GM12878 (cell line): ENCODE measurements at regions not wholly inside any gene's neighbourhood (a gene's known extent, or its start where the extent isn't known, plus 50 kb on each side); places are given as distances from the start of the nearest gene placed in this dataset.

ENCODE experiments used
- ATAC-seq: fragments of 200-7000 bp; cut with Tn5 transposase; 3 replicates; pipeline ENCODE4 v1.9.1; 2020; ENCODE audit warnings: mild to moderate bottlenecking, moderate library complexity
- BruUV-seq: library from RNA; stranded (reverse); fragments of 400-500 nt; replicated peaks from 2 replicates; lab custom pipeline; 2021; lab: Mats Ljungman, UMichigan
- CTCF ChIA-PET: fragments of 300-600 bp; sonication (Branson Sonifier 250); formaldehyde crosslinking; extraction: SDS; loops from one replicate; lab custom pipeline; 2021; ENCODE audit warnings: inconsistent platforms; lab: Yijun Ruan, JAX
- POLR2A ChIA-PET: fragments of 350-600 bp; formaldehyde crosslinking; extraction: SDS; loops from one replicate; lab custom pipeline; 2021; ENCODE audit warnings: inconsistent platforms; lab: Charles Lee
- RAD21 ChIA-PET: fragments of 300-600 bp; sonication (Branson Sonifier 250); formaldehyde crosslinking; loops from one replicate; lab custom pipeline; 2023; ENCODE audit warnings: antibody characterized with exemption; ENCODE audit not compliant: unreplicated experiment; lab: Charles Lee
- SMC1A ChIA-PET: fragments of 300-600 bp; sonication (Branson Sonifier 250); formaldehyde crosslinking; loops from one replicate; lab custom pipeline; 2023; ENCODE audit not compliant: unreplicated experiment, uncharacterized antibody; lab: Charles Lee
- DNase-seq: peaks from one replicate; pipeline ENCODE4 v3.0.0-alpha.2; 2011; ENCODE audit warnings: low read depth, low spot score
- FAIRE-seq: peaks from 3 replicates; lab custom pipeline; 2011; peaks lifted over from hg19 to GRCh38; lab: Jason Lieb, UNC
- H2AFZ ChIP-seq: 2 replicates; pipeline ENCODE4 v1.6.0; 2011; ENCODE audit warnings: low read depth, low read length, control low read depth; ENCODE audit not compliant: control insufficient read depth
- H3K27ac ChIP-seq: 2 replicates; pipeline ENCODE4 v1.5.1; 2011; ENCODE audit warnings: control low read depth; ENCODE audit not compliant: control insufficient read depth, insufficient read depth
- H3K27me3 ChIP-seq, 2 experiments: replicated peaks in 1 of 2; 2 replicates each; pipeline versions ENCODE4 v1.6.0 to v1.6.1; 2011; ENCODE audit warnings: low read length in 1 of 2; ENCODE audit not compliant: control insufficient read depth in 2 of 2, insufficient read depth in 2 of 2
- H3K36me3 ChIP-seq, 2 experiments: 2 replicates each; pipeline ENCODE4 v1.5.1; 2011; ENCODE audit warnings: low read length in 1 of 2; ENCODE audit not compliant: control insufficient read depth in 2 of 2, insufficient read depth in 2 of 2
- H3K4me1 ChIP-seq: 2 replicates; pipeline ENCODE4 v1.6.1; 2011; ENCODE audit warnings: mild to moderate bottlenecking, low read length, moderate library complexity, mixed read lengths; ENCODE audit not compliant: control insufficient read depth, insufficient read depth
- H3K4me2 ChIP-seq: 2 replicates; pipeline ENCODE4 v1.6.0; 2011; ENCODE audit warnings: control low read depth; ENCODE audit not compliant: control insufficient read depth, insufficient read depth
- H3K4me3 ChIP-seq: fragments of 200-600 bp; sonication (generic); 2 replicates; pipeline ENCODE4 v1.5.1; 2016
- H3K79me2 ChIP-seq: 2 replicates; pipeline ENCODE4 v1.6.0; 2011; ENCODE audit warnings: low read length; ENCODE audit not compliant: control insufficient read depth, insufficient read depth
- H3K9ac ChIP-seq: 2 replicates; pipeline ENCODE4 v1.8.0; 2011; ENCODE audit warnings: low read length, control low read depth, mixed read lengths; ENCODE audit not compliant: control insufficient read depth, insufficient read depth
- H3K9me3 ChIP-seq: replicated peaks from 3 replicates; pipeline ENCODE4 v1.5.1; 2011; ENCODE audit warnings: mild to moderate bottlenecking, low read length; ENCODE audit not compliant: control insufficient read depth, insufficient read depth
- H4K20me1 ChIP-seq: 2 replicates; pipeline ENCODE4 v1.6.0; 2011; ENCODE audit not compliant: control insufficient read depth, insufficient read depth
- CBFB ChIP-seq: IDR thresholded peaks from 2 replicates; pipeline ENCODE4 v1.6.1; 2016; ENCODE audit warnings: antibody characterized with exemption, low read depth
- CHD1 ChIP-seq: IDR thresholded peaks from 2 replicates; pipeline ENCODE4 v1.6.1; 2012; ENCODE audit warnings: low read depth, low read length, improper control_type of control experiment
- GATAD2B ChIP-seq: fragments of 450-650 bp; conservative IDR thresholded peaks from 2 replicates; pipeline ENCODE4 v1.6.1; 2017; ENCODE audit warnings: low read depth, mild to moderate bottlenecking, moderate library complexity
- HDAC2 ChIP-seq: fragments of 200-600 bp; sonication (generic); IDR thresholded peaks from 2 replicates; pipeline ENCODE4 v1.6.1; 2017
- KAT2A ChIP-seq: conservative IDR thresholded peaks from 2 replicates; pipeline ENCODE4 v1.6.1; 2011; ENCODE audit warnings: low read depth, low read length; ENCODE audit not compliant: control insufficient read depth
- SMARCA5 ChIP-seq: fragments of 450-650 bp; IDR thresholded peaks from 2 replicates; pipeline ENCODE4 v1.6.1; 2017; ENCODE audit warnings: mild to moderate bottlenecking
- TAF1 ChIP-seq: IDR thresholded peaks from 2 replicates; pipeline ENCODE4 v1.6.1; 2011; ENCODE audit warnings: mild to moderate bottlenecking, low read depth, low read length, borderline replicate concordance
- YBX1 ChIP-seq: fragments of 450-650 bp; IDR thresholded peaks from 2 replicates; pipeline ENCODE4 v1.6.1; 2016; ENCODE audit warnings: antibody characterized with exemption
- WGBS: methylation state at CpG from one replicate; pipeline ENCODE4 v1.1.6; 2016; ENCODE audit warnings: low lambda C conversion rate; ENCODE audit not compliant: insufficient replicate concordance, insufficient coverage; ENCODE audit errors: missing lambda C conversion rate; 5-methylcytosine and 5-hydroxymethylcytosine counted together
- in situ Hi-C: fragments of 300-500 bp; cut with MboI; formaldehyde crosslinking; loops from 9 replicates; pipeline ENCODE4 v1.14.3; 2018; ENCODE audit warnings: mixed read lengths
- intact Hi-C: fragments of 100-400 bp; cut with micrococcal nuclease; formaldehyde crosslinking; loops from one replicate; pipeline ENCODE4 v1.14.2; 2022; ENCODE audit not compliant: unreplicated experiment

DNA sequence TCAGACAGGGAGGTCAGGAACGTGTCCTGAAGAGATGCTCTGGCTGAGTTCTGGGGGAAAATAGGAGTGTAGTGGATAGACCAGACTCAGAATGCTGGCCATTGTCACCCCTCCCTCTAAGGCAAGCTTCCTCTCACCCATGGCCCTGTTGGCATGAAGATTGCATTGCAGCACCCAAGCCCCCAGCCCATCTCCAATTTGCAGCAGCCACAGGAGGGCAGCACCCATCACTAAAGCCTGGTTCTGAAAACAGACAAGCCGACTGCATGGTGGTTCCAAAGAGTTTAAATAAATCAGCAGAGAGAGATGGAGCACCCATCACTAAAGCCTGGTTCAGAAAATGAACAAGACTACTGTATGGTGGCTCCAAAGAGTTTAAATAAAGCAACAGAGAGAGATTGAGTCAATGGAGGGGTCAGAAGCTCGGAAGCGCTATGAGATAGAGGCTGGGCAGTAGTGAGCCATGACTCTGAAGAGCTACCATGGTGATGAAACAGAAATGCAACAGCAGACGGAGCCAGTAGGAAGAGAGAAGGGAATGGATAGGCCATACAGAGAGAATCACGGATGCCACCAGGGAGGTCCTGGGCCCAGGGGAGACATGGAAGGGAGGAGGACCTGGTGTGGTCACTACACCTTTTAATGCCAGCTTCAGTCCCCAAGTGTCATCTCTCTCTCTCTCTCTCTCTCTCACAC, 237.9 kb upstream of the MYO3A start:
- SMC1A ChIA-PET = no interaction called here
- POLR2A ChIA-PET = no interaction called here
- Histone ChIP-seq H3K9ac (no peak overlapping the region), H3K4me3 (no peak overlapping the region), H3K4me2 (no peak overlapping the region), H3K27ac (no peak overlapping the region), H4K20me1 (no peaks in the 10 kb centered on the region), H3K9me3 (no peaks in the 10 kb centered on the region), H3K79me2 (no peaks in the 10 kb centered on the region), H3K27me3 (0 out of 4 replicates have a peak, but pooled peaks cover 0 to 1% of the 10 kb centered on the region in 2 experiments), H3K36me3 (no peaks in the 10 kb centered on the region), H2AFZ (no peak overlapping the region), H3K4me1 (no peaks in the 10 kb centered on the region; the same call in 1 of the 2 replicates)
- no peak for TF ChIP-seq KAT2A
- WGBS = 42% methylated on average over 4 of the region's 6 CpGs
- in situ Hi-C loops (no loop called here), intact Hi-C loops (no loop called here)
- FAIRE-seq (no peak), DNase-seq (no peak), ATAC-seq (no peak)
- CTCF ChIA-PET = no interaction called here
- RAD21 ChIA-PET = no interaction called here
- no TSS peak for BruUV-seq

DNA sequence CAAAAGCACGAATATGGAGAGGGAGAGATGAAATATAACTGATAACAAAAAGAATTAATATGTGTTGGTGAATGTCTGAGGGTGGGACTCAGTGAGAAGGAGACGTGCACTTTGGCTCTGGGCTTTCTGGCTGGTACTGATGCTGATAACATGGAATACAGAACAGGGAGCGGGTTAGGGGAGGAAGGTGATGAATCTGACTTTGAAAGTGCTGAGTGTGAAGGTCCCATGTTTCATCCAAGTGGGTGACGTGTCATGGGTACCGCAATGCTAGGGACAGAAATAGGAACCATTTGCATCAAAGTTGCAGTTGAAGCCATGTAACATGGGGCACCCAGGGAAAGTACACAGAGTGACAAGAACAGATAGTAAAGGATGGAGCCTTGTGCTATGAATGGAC, 236.6 kb upstream of the MYO3A start:
- H3K36me3 ChIP-seq = no peaks in the 10 kb centered on the region
- no peak for DNase-seq
- no peaks in the 10 kb centered on the region for H3K27me3 ChIP-seq
- no peak overlapping the region for H2AFZ ChIP-seq
- H3K79me2 ChIP-seq = no peaks in the 10 kb centered on the region
- BruUV-seq = no TSS peak
- no peak overlapping the region for H3K4me2 ChIP-seq
- in situ Hi-C loops = no loop called here
- ChIA-PET CTCF (interaction anchor here (0.6 kb wide), 1 partner anchor 20 kb away, joined by 3 read pairs; no protein-coding TSS in a partner anchor), SMC1A (no interaction called here), RAD21 (no interaction called here), POLR2A (no interaction called here)
- TF ChIP-seq YBX1 = no peak
- TF ChIP-seq GATAD2B = no peak
- TF ChIP-seq HDAC2 = no peak
- TF ChIP-seq CHD1 = no peak
- no peak for TF ChIP-seq CBFB
- no peak for TF ChIP-seq TAF1
- no peak for TF ChIP-seq SMARCA5
- no peak overlapping the region for H3K27ac ChIP-seq
- WGBS = 22% methylated on average over 5 of the region's 5 CpGs
- no peak for FAIRE-seq
- H3K4me1 ChIP-seq = no peaks in the 10 kb centered on the region; the same call in 1 of the 2 replicates
- H4K20me1 ChIP-seq = no peaks in the 10 kb centered on the region
- intact Hi-C loops = no loop called here
- H3K9me3 ChIP-seq = no peaks in the 10 kb centered on the region
- no peak for ATAC-seq
- H3K9ac ChIP-seq = no peak overlapping the region
- no peak overlapping the region for H3K4me3 ChIP-seq
